H9 (cell line): ENCODE measurements at regions not wholly inside any gene's neighbourhood (a gene's known extent, or its start where the extent isn't known, plus 50 kb on each side); places are given as distances from the start of the nearest gene placed in this dataset.

ENCODE experiments used
- DNase-seq: peaks from one replicate; pipeline ENCODE4 v3.0.0-alpha.2; 2017
- H2AFZ ChIP-seq: one replicate; pipeline ENCODE4 v1.6.1; 2013; ENCODE audit warnings: mild to moderate bottlenecking, low read length, control low read depth, moderate library complexity
- H2AK5ac ChIP-seq: 2 replicates; pipeline ENCODE4 v1.6.1; 2013; ENCODE audit warnings: low read length, control low read depth, mixed read lengths; ENCODE audit not compliant: insufficient read length
- H2BK120ac ChIP-seq: one replicate; pipeline ENCODE4 v1.6.1; 2013; ENCODE audit warnings: low read depth, mild to moderate bottlenecking, low read length, control low read depth, inconsistent platforms; ENCODE audit not compliant: poor library complexity, severe bottlenecking
- H2BK12ac ChIP-seq: 2 replicates; pipeline ENCODE4 v1.6.1; 2013; ENCODE audit warnings: low read length, control low read depth, mixed read lengths, low read depth; ENCODE audit not compliant: insufficient read length
- H2BK15ac ChIP-seq: 2 replicates; pipeline ENCODE4 v1.6.1; 2013; ENCODE audit warnings: low read depth, low read length, control low read depth
- H2BK20ac ChIP-seq: one replicate; pipeline ENCODE4 v1.6.1; 2013; ENCODE audit warnings: low read depth, mild to moderate bottlenecking, low read length, control low read depth, inconsistent platforms; ENCODE audit not compliant: poor library complexity, severe bottlenecking
- H2BK5ac ChIP-seq: 2 replicates; pipeline ENCODE4 v1.6.1; 2013; ENCODE audit warnings: low read length, control low read depth, mixed read lengths; ENCODE audit not compliant: insufficient read length
- H3K14ac ChIP-seq: 2 replicates; pipeline ENCODE4 v1.6.1; 2013; ENCODE audit warnings: low read length, control low read depth; ENCODE audit not compliant: insufficient read depth
- H3K18ac ChIP-seq: 2 replicates; pipeline ENCODE4 v1.6.1; 2013; ENCODE audit warnings: low read depth, mild to moderate bottlenecking, mixed read lengths, low read length, control low read depth; ENCODE audit not compliant: insufficient read length
- H3K23ac ChIP-seq: 2 replicates; pipeline ENCODE4 v1.6.1; 2013; ENCODE audit warnings: low read length, control low read depth, mixed read lengths, low read depth; ENCODE audit not compliant: insufficient read length
- H3K23me2 ChIP-seq: 2 replicates; pipeline ENCODE4 v1.6.1; 2013; ENCODE audit warnings: low read depth, mild to moderate bottlenecking, mixed read lengths, low read length, control low read depth; ENCODE audit not compliant: insufficient read length, poor library complexity, severe bottlenecking
- H3K27ac ChIP-seq: 2 replicates; pipeline ENCODE4 v1.5.1; 2013; ENCODE audit warnings: low read length, control low read depth, mixed read lengths, low read depth; ENCODE audit not compliant: insufficient read length
- H3K27me3 ChIP-seq: 2 replicates; pipeline ENCODE4 v1.6.1; 2013; ENCODE audit warnings: low read length, control low read depth, inconsistent platforms; ENCODE audit not compliant: insufficient read depth
- H3K4ac ChIP-seq: 2 replicates; pipeline ENCODE4 v1.6.1; 2013; ENCODE audit warnings: low read depth, mild to moderate bottlenecking, control low read depth, inconsistent platforms, low read length, moderate library complexity
- H3K4me1 ChIP-seq: 2 replicates; pipeline ENCODE4 v1.6.1; 2013; ENCODE audit warnings: low read length, control low read depth, inconsistent platforms; ENCODE audit not compliant: insufficient read depth
- H3K4me2 ChIP-seq: 2 replicates; pipeline ENCODE4 v1.6.1; 2013; ENCODE audit warnings: low read length, control low read depth, mixed read lengths; ENCODE audit not compliant: insufficient read length, insufficient read depth
- H3K56ac ChIP-seq: 2 replicates; pipeline ENCODE4 v1.6.1; 2013; ENCODE audit warnings: low read depth, mild to moderate bottlenecking, mixed read lengths, low read length, control low read depth; ENCODE audit not compliant: insufficient read length
- H3K79me1 ChIP-seq: 2 replicates; pipeline ENCODE4 v1.6.1; 2013; ENCODE audit warnings: low read depth, mild to moderate bottlenecking, moderate library complexity, low read length, control low read depth, inconsistent platforms; ENCODE audit not compliant: insufficient read depth, poor library complexity, severe bottlenecking
- H3K79me2 ChIP-seq: 2 replicates; pipeline ENCODE4 v1.6.1; 2013; ENCODE audit warnings: low read length, control low read depth, inconsistent platforms; ENCODE audit not compliant: insufficient read depth
- H3K9ac ChIP-seq: 2 replicates; pipeline ENCODE4 v1.6.1; 2013; ENCODE audit warnings: low read length, control low read depth, mixed read lengths; ENCODE audit not compliant: insufficient read length; ENCODE audit errors: extremely low read depth
- H3K9me3 ChIP-seq: one replicate; pipeline ENCODE4 v1.6.1; 2013; ENCODE audit warnings: low read depth, low read length, inconsistent platforms; ENCODE audit not compliant: control insufficient read depth
- H3T11ph ChIP-seq: one replicate; pipeline ENCODE4 v1.6.1; 2013; ENCODE audit warnings: mild to moderate bottlenecking, low read length, control low read depth, inconsistent platforms
- H4K20me1 ChIP-seq: one replicate; pipeline ENCODE4 v1.6.1; 2013; ENCODE audit not compliant: control insufficient read depth, insufficient read length, insufficient read depth
- H4K5ac ChIP-seq: 2 replicates; pipeline ENCODE4 v1.6.1; 2013; ENCODE audit warnings: low read depth, mild to moderate bottlenecking, mixed read lengths, low read length, control low read depth; ENCODE audit not compliant: insufficient read length
- H4K8ac ChIP-seq: replicated peaks from 2 replicates; pipeline ENCODE4 v1.6.1; 2013; ENCODE audit warnings: low read length, control low read depth, mixed read lengths, low read depth; ENCODE audit not compliant: insufficient read length
- H4K91ac ChIP-seq: 2 replicates; pipeline ENCODE4 v1.6.1; 2013; ENCODE audit warnings: low read depth, mild to moderate bottlenecking, moderate library complexity, mixed read lengths, low read length, control low read depth; ENCODE audit not compliant: insufficient read length
- H3K27ac Mint-ChIP-seq, 3 experiments: 2 replicates in 2 of 3; 3 replicates in 1 of 3; pipeline ENCODE4 v1.8.0; 2020 to 2021; ENCODE audit warnings: mixed read lengths in 3 of 3, mild to moderate bottlenecking in 1 of 3, moderate library complexity in 1 of 3
- H3K27me3 Mint-ChIP-seq: 2 replicates; pipeline ENCODE4 v1.8.0; 2021; ENCODE audit warnings: low read depth, mild to moderate bottlenecking, moderate library complexity, mixed read lengths
- H3K36me3 Mint-ChIP-seq, 3 experiments: 2 replicates in 2 of 3; 3 replicates in 1 of 3; pipeline ENCODE4 v1.8.0; 2020 to 2021; ENCODE audit warnings: low read depth in 3 of 3, mixed read lengths in 3 of 3; ENCODE audit not compliant: insufficient read depth in 1 of 3
- H3K4me1 Mint-ChIP-seq, 2 experiments: 2 replicates each; pipeline ENCODE4 v1.8.0; 2020; ENCODE audit warnings: mixed read lengths in 2 of 2
- H3K4me3 Mint-ChIP-seq, 2 experiments: 2 replicates in 1 of 2; 3 replicates in 1 of 2; pipeline ENCODE4 v1.8.0; 2020 to 2021; ENCODE audit warnings: mild to moderate bottlenecking in 2 of 2, mixed read lengths in 2 of 2, moderate library complexity in 1 of 2
- H3K9me3 Mint-ChIP-seq, 2 experiments: 2 replicates in 1 of 2; 3 replicates in 1 of 2; pipeline ENCODE4 v1.8.0; 2020; ENCODE audit warnings: mild to moderate bottlenecking in 2 of 2, mixed read lengths in 2 of 2, moderate library complexity in 1 of 2
- CTCF ChIP-seq: fragments of 200-600 bp; sonication (generic); conservative IDR thresholded peaks from 3 replicates; pipeline ENCODE4 v1.8.0; 2021; ENCODE audit warnings: antibody characterized with exemption, mild to moderate bottlenecking
- WGBS: extraction: QIAGEN DNeasy Blood & Tissue Kit; methylation state at CpG from one replicate; pipeline ENCODE4 v1.1.7; 2013; ENCODE audit warnings: missing lambda C conversion rate, low lambda C conversion rate, mixed read lengths; ENCODE audit not compliant: insufficient read length; ENCODE audit errors: extremely low coverage; 5-methylcytosine and 5-hydroxymethylcytosine counted together

- no peak overlapping the region for H3K14ac ChIP-seq
- no peaks in the 10 kb centered on the region for H3K27me3 ChIP-seq
- H3K79me1 ChIP-seq: no peaks in the 10 kb centered on the region
- H2BK20ac ChIP-seq: no peak overlapping the region
- H2AFZ ChIP-seq: no peak overlapping the region
- H2AK5ac ChIP-seq: no peak overlapping the region
- H3T11ph ChIP-seq: no peak overlapping the region
- H2BK15ac ChIP-seq: no peak overlapping the region
- H3K23me2 ChIP-seq: no peaks in the 10 kb centered on the region
- no peak overlapping the region for H4K91ac ChIP-seq
- no peak overlapping the region for H3K23ac ChIP-seq
- no peak for DNase-seq
- no peak overlapping the region for H3K4me2 ChIP-seq
- no peak overlapping the region for H3K27ac Mint-ChIP-seq
- H4K5ac ChIP-seq: no peak overlapping the region
- peaks cover 0 to 3% (median 2%) of the 10 kb centered on the region in 3 experiments; a peak in 1 of 7 replicates for H3K36me3 Mint-ChIP-seq
- H3K9me3 Mint-ChIP-seq: no peaks in the 10 kb centered on the region; a peak in 1 of 5 replicates
- no peak overlapping the region for H2BK5ac ChIP-seq
- no peaks in the 10 kb centered on the region for H3K4me1 ChIP-seq
- H3K4ac ChIP-seq: no peak overlapping the region
- no peak overlapping the region for H3K18ac ChIP-seq
- H4K20me1 ChIP-seq: no peaks in the 10 kb centered on the region
- H3K9me3 ChIP-seq: no peaks in the 10 kb centered on the region
- TF ChIP-seq CTCF: no peak
- no peak overlapping the region for H3K27ac ChIP-seq
- no CpG with 5 or more reads among the region's 3 CpGs for WGBS
- no peak overlapping the region for H3K9ac ChIP-seq
- H2BK12ac ChIP-seq: no peak overlapping the region
- H3K56ac ChIP-seq: no peak overlapping the region
- peaks cover 10 to 12% of the 10 kb centered on the region in 2 experiments for H3K4me1 Mint-ChIP-seq
- no peaks in the 10 kb centered on the region for H3K79me2 ChIP-seq
- no peak overlapping the region for H3K4me3 Mint-ChIP-seq
- no peaks in the 10 kb centered on the region for H3K27me3 Mint-ChIP-seq
- no peak overlapping the region for H2BK120ac ChIP-seq
- H4K8ac ChIP-seq: no peak overlapping the region
Observed at GRCh38 chr4:160020804-160021203, 917.9 kb downstream of the RAPGEF2 start.
